K562 (cell line): ENCODE measurements at regions not wholly inside any gene's neighbourhood (a gene's known extent, or its start where the extent isn't known, plus 50 kb on each side); places are given as distances from the start of the nearest gene placed in this dataset.

Experiments used
- C11orf30 ChIP-seq: fragments of 450-650 bp; IDR thresholded peaks from 2 replicates; pipeline ENCODE4 v1.6.1; 2016; ENCODE audit warnings: low read depth, mild to moderate bottlenecking
- CXXC5 ChIP-seq: fragments of 250-450 bp; sonication (Bioruptor Pico); IDR thresholded peaks from 2 replicates; pipeline ENCODE4 v1.8.0; 2022; ENCODE audit warnings: inconsistent platforms, mild to moderate bottlenecking, moderate library complexity
- ELF2 ChIP-seq: fragments of 250-450 bp; sonication (Bioruptor Pico); IDR thresholded peaks from 2 replicates; pipeline ENCODE4 v1.5.0; 2021; ENCODE audit warnings: mild to moderate bottlenecking
- EP300 ChIP-seq: IDR thresholded peaks from 2 replicates; pipeline ENCODE4 v1.6.1; 2012; ENCODE audit warnings: low read length, improper control_type of control experiment
- ETS2 ChIP-seq: IDR thresholded peaks from 2 replicates; pipeline ENCODE4 v1.6.1; 2016; ENCODE audit warnings: borderline replicate concordance, missing genetic modification characterization, mild to moderate bottlenecking, moderate library complexity, missing compliant biosample characterization; ENCODE audit not compliant: poor library complexity, severe bottlenecking
- FOSL1 ChIP-seq: fragments of 200-800 bp; sonication (Bioruptor generic); conservative IDR thresholded peaks from 2 replicates; pipeline ENCODE4 v1.6.1; 2016; ENCODE audit warnings: missing genetic modification characterization, missing compliant biosample characterization
- KDM1A ChIP-seq, 2 experiments: fragments of 450-650 bp; IDR thresholded peaks; 2 replicates each; pipeline ENCODE4 v1.6.1; 2016; ENCODE audit warnings: mild to moderate bottlenecking in 2 of 2
- PBX2 ChIP-seq, 2 experiments: IDR thresholded peaks in 1 of 2; conservative IDR thresholded peaks in 1 of 2; 2 replicates each; pipeline ENCODE4 v1.6.1; 2016; ENCODE audit warnings: low read depth in 2 of 2, mild to moderate bottlenecking in 1 of 2, missing compliant biosample characterization in 1 of 2, missing genetic modification characterization in 1 of 2, moderate library complexity in 1 of 2
- RCOR1 ChIP-seq, 2 experiments: IDR thresholded peaks; 2 replicates each; pipeline ENCODE4 v1.6.1; 2012; ENCODE audit warnings: low read depth in 2 of 2, low read length in 2 of 2, borderline replicate concordance in 1 of 2, improper control_type of control experiment in 1 of 2
- TCF3 ChIP-seq: sonication (generic); formaldehyde crosslinking; IDR thresholded peaks from 2 replicates; pipeline ENCODE4 v1.4.0; 2020; ENCODE audit warnings: mild to moderate bottlenecking, missing genetic modification reagents
- YBX1 ChIP-seq: fragments of 450-650 bp; IDR thresholded peaks from 2 replicates; pipeline ENCODE4 v1.7.1; 2016; ENCODE audit warnings: mild to moderate bottlenecking
- ZNF143 ChIP-seq: sonication (generic); formaldehyde crosslinking; IDR thresholded peaks from 2 replicates; pipeline ENCODE4 v1.9.0; 2022; ENCODE audit warnings: mild to moderate bottlenecking, missing genetic modification reagents
- ZNF24 ChIP-seq: fragments of 450-650 bp; IDR thresholded peaks from 2 replicates; pipeline ENCODE4 v1.6.1; 2016
- ZNF395 ChIP-seq: fragments of 200-800 bp; sonication (Bioruptor generic); IDR thresholded peaks from 2 replicates; pipeline ENCODE4 v1.6.1; 2017; ENCODE audit warnings: missing genetic modification characterization, missing compliant biosample characterization
- TF ChIP-seq, protein P1 (sequence below), 3 experiments: IDR thresholded peaks in 2 of 3; conservative IDR thresholded peaks in 1 of 3; 2 replicates each; pipeline ENCODE4 v1.5.1; 2011 to 2012; ENCODE audit warnings: low read length in 3 of 3, mild to moderate bottlenecking in 3 of 3, control low read depth in 2 of 3, improper control_type of control experiment in 1 of 3, inconsistent platforms in 1 of 3, low read depth in 1 of 3, mixed read lengths in 1 of 3, moderate library complexity in 1 of 3; ENCODE audit not compliant: insufficient read depth in 2 of 3
- TF ChIP-seq, protein P2 (sequence below): fragments of 450-650 bp; formaldehyde crosslinking; IDR thresholded peaks from 2 replicates; pipeline ENCODE4 v1.4.0; 2020; ENCODE audit warnings: mild to moderate bottlenecking, moderate library complexity
- TF ChIP-seq, protein P3 (sequence below), 2 experiments: fragments of 450-650 bp in 1 of 2; sonication (generic) in 1 of 2; formaldehyde crosslinking; conservative IDR thresholded peaks; 2 replicates each; pipeline versions ENCODE4 v1.4.0 to v1.8.1; 2020 to 2022; ENCODE audit warnings: mild to moderate bottlenecking in 1 of 2, missing genetic modification reagents in 1 of 2

DNA sequence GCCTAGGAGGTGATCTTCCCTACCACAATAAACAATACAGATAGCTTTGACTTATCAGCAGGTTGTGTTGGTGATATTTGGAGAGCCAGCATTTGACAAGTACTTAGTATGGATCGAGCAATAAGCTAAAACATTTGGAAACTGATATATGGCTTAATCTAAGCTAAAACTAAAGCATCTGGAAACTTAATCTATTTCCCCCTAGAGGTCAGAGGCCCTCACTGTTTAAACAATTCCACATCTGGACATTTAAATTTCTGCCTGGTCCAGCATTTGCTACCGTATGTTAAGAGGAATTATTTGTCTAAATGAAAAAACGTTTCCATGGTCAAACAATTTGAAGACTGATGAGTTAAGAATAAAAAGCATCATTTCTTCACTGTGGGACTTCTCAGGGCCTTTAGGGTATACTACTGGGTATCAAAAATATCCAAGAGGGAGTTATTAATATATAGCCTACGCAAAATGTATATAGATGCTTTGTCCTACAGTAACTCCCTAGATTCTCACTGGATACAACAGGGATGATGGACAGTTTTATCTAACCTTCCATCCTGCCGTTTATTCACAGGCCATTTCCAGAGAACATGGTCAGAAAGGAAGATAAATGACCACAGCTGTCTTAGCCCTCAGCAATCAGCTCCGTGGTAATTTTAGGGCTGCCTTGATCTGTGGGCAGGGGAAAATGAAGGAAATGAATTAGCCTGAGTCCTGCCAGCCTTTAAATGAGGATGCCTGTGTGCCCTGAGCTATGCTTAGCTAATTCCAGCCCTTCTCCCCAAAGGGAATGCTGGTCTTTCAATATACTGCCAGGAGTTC, 135.4 kb upstream of the NUDT4 start (continued):
- TF ChIP-seq RCOR1 (IDR thresholded peaks at IDR 0.05; ENCODE audit: borderline replicate concordance in 1 of 2, low read depth in 2 of 2, low read length in 2 of 2) = peak in 1 of 2 experiments; percentile 58; a peak in 2 of 4 replicates
- no peak for TF ChIP-seq ZNF143 (CRISPR knock-in tag)
- TF ChIP-seq EP300 = peak; percentile 41; the same call in 1 of the 2 replicates
- TF ChIP-seq YBX1 = no peak
- TF ChIP-seq ELF2 (CRISPR knock-in tag) = peak; percentile 60; the same call in 1 of the 2 replicates
- peak; percentile 17; the same call in 1 of the 2 replicates for TF ChIP-seq TCF3 (CRISPR knock-in tag)
- TF ChIP-seq FOSL1 (tag) = no peak; the same call in 1 of the 2 replicates
- TF ChIP-seq, protein P1, sequence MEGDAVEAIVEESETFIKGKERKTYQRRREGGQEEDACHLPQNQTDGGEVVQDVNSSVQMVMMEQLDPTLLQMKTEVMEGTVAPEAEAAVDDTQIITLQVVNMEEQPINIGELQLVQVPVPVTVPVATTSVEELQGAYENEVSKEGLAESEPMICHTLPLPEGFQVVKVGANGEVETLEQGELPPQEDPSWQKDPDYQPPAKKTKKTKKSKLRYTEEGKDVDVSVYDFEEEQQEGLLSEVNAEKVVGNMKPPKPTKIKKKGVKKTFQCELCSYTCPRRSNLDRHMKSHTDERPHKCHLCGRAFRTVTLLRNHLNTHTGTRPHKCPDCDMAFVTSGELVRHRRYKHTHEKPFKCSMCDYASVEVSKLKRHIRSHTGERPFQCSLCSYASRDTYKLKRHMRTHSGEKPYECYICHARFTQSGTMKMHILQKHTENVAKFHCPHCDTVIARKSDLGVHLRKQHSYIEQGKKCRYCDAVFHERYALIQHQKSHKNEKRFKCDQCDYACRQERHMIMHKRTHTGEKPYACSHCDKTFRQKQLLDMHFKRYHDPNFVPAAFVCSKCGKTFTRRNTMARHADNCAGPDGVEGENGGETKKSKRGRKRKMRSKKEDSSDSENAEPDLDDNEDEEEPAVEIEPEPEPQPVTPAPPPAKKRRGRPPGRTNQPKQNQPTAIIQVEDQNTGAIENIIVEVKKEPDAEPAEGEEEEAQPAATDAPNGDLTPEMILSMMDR (IDR thresholded peaks at IDR 0.05 in 2 of 3, conservative IDR thresholded peaks at IDR 0.05 in 1 of 3; ENCODE audit: insufficient read depth in 2 of 3, low read depth in 1 of 3, low read length in 3 of 3) = peak in 2 of 3 experiments; percentile 26 to 37; a peak in 1 of 6 replicates
- TF ChIP-seq PBX2 (CRISPR knock-in tag; IDR thresholded peaks at IDR 0.05; ENCODE audit: low read depth) = 0 out of 2 replicates have a peak, but pooled peaks have one; percentile 27
- TF ChIP-seq PBX2 (tag; conservative IDR thresholded peaks at IDR 0.05; ENCODE audit: low read depth) = peak; percentile 80
- 0 out of 2 replicates have a peak, but pooled peaks have one; percentile 27 for TF ChIP-seq CXXC5 (CRISPR knock-in tag)
- TF ChIP-seq KDM1A (IDR thresholded peaks at IDR 0.05) = no peak
- TF ChIP-seq, protein P2, sequence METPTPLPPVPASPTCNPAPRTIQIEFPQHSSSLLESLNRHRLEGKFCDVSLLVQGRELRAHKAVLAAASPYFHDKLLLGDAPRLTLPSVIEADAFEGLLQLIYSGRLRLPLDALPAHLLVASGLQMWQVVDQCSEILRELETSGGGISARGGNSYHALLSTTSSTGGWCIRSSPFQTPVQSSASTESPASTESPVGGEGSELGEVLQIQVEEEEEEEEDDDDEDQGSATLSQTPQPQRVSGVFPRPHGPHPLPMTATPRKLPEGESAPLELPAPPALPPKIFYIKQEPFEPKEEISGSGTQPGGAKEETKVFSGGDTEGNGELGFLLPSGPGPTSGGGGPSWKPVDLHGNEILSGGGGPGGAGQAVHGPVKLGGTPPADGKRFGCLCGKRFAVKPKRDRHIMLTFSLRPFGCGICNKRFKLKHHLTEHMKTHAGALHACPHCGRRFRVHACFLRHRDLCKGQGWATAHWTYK (CRISPR knock-in tag) = no peak
- TF ChIP-seq, protein P3, sequence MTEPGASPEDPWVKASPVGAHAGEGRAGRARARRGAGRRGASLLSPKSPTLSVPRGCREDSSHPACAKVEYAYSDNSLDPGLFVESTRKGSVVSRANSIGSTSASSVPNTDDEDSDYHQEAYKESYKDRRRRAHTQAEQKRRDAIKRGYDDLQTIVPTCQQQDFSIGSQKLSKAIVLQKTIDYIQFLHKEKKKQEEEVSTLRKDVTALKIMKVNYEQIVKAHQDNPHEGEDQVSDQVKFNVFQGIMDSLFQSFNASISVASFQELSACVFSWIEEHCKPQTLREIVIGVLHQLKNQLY (CRISPR knock-in tag; conservative IDR thresholded peaks at IDR 0.05) = no peak
- TF ChIP-seq ZNF395 (CRISPR knock-in tag) = peak; percentile 58; the same call in 1 of the 2 replicates
- peak; percentile 79 for TF ChIP-seq ZNF24
- no peak for TF ChIP-seq ETS2
- TF ChIP-seq C11orf30 = no peak
